HG03064 (cell line): ENCODE measurements at regions not wholly inside any gene's neighbourhood (a gene's known extent, or its start where the extent isn't known, plus 50 kb on each side); places are given as distances from the start of the nearest gene placed in this dataset.
"Not testable (repeated sequence)": the region's sequence is repeated elsewhere in the genome, so short reads cannot be mapped to it uniquely, and the experiment has no call there.

Experiments
- ATAC-seq: cut with Tn5 transposase; IDR thresholded peaks from one replicate; pipeline ENCODE4 v1.9.1; 2021; ENCODE audit warnings: low read depth; ENCODE audit not compliant: unreplicated experiment

DNA sequence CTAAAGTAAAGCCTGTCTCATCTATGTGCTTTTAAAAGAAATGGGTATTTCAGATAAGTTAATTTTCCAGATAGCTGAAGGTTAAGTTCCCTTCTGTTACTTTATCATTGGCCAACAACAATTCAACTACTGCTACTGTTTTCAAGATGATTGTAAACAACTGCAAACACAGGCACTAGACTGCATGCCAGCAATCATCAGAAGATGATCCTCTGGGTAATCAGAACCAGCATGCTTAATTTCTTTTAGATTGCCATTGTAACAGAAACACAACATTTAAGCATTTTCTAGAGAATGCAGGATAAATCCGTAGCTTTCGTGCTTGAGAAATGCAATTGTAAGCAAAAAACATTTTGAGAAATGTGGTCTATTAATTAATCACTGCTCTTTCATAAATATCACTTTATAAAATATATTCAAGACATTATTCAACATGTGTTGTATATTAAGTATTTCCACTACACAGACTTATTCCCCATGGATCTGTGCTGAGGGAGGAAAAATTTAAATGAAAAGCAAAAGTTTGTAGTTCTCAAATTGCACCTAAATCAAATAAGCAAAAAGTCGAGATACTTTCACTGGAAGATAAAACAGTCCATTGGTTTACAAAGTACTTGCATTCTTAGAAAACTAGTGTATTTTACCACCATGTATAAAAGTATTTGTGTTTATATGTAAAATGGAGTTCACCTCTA lies 133.7 kb downstream of the ATL2 start:
- ATAC-seq: no peak

DNA sequence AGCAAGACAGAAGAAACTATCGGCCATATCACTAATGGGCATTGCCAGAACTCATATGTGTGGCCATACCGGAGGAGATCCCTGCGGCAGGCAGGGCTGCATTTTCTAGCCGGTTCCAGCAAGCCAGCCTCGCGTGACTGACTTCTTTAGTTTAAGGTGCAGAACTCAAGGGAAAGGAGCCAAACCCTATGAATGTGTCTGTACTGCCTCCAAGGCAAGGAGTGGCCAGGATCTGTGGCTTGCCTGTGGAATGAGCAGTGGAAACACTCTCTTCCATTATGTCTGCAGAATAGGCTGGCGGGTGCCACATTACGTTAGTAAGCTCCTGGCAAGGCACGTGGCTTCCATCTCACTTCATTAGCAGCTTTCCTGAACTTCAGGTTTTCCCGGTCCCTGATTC lies 137.6 kb downstream of the ATL2 start:
- ATAC-seq: no peak

DNA sequence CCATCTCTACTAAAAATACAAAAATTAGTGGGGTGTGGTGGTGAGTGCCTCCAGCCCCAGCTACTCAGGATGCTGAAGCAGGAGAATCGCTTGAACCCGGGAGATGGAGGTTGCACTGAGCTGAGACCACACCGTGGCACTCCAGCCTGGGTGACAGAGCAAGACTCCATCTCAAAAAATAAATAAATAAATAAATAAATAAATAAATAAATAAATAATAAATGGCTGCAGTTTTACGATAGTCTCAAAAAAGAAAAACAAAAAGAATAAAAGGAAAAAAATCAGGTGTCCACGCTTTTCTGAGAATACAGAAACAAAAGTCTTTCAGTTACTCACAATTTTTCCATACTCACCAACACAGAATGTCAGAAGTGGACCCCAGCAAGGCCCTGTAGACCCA lies 138.4 kb downstream of the ATL2 start:
- not testable (repeated sequence) for ATAC-seq

- no peak for ATAC-seq
Observed at GRCh38 chr2:38237311-38237710, 139.8 kb downstream of the ATL2 start.

GRCh38 chr2:38233231-38233983 lies 143.7 kb downstream of the ATL2 start:
- ATAC-seq: no peak

- ATAC-seq: no peak
Observed at GRCh38 chr2:38232454-38232853, 144.6 kb downstream of the ATL2 start.

- no peak for ATAC-seq
Observed at GRCh38 chr2:38230756-38231155, 146.3 kb downstream of the ATL2 start.

DNA sequence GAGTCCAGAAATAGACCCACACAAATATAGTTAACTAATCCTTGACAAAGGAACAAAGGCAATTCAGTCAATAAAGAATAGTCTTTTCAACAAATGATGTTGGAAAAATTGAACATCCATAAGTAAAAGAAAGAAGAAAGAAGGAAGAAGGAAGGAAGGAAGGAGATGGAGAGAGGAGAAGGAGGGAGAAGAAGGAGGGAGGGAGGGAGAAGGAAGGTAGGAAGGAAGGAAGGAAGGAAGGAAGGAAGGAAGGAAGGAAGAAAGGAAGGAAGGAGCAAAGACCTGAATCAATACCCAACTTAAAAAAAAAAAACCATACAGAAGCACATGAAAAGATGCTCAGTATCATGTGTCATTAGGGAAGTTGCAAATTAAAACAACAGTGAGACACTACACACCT lies 148.3 kb downstream of the ATL2 start:
- ATAC-seq: no peak

DNA sequence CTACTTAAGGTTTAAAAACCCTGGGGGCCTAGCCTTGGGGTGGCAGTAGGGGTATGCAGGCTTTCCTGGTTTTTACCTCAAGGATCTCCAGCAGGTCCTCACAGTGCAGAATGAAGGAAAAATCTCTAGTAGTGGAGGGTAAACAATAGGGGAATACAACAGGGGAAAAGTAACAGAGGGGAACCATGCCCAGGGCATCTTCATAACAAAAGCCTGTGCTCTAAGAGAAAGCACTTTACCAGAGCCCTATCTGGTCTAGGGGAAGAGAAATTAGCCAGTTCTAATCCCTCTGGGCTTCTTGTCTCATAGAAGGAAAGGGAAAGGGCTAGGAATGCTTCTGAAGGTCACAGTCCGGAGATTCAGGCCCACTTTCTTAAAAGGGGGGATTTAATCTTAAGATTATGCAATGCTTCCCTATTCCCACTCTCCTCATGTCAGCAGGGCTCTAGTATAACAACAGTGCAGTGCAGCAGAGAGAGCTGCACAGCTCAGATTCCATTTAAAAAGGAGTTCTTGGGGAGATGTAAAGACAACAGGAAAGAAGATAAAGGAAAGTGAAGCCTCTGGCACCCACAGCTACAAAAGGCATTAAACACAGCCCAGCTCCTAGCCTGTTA lies 149.0 kb upstream of the CYP1B1 start:
- no peak for ATAC-seq

GRCh38 chr2:38224181-38224580 lies 148.2 kb upstream of the CYP1B1 start:
- no peak for ATAC-seq

DNA sequence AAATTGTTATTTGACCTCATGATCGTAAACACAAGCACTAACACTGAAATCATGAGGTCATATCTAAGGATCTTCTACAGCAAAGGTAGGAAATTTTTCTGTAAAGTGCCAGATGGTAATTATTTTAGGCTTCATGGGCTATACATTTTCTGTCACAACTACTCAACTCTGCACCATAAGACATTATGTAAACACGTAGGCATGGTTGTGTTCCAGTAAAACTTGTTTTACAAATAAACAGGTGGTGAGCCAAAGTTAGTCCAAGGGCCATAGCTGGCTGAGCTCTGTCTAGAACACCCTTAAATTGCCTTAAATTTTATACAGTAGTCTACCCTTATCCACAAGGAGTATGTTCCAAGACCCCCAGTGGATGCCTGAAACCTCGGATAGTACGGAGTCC lies 147.3 kb upstream of the CYP1B1 start:
- ATAC-seq: no peak

DNA sequence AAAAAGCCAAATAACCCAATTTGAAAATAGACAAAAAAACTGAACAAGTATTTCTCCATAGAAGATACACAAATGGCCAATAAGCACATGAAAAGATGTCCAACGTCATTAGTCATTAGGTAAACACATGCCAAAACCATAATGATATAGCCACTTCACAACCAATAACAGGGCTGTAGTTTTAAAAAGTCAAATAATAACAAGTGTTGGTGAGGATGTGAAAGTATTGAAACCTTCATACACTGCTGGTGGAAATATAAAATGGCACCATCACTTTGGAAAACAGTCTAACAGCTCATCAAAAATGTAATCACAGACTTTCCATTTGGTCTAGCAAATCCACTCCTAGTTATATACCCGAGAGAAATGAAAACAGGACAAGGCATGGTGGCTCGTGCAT lies 144.2 kb upstream of the CYP1B1 start:
- no peak for ATAC-seq

GRCh38 chr2:38218995-38219394 lies 143.0 kb upstream of the CYP1B1 start:
- ATAC-seq: no peak

- ATAC-seq: no peak
Observed at GRCh38 chr2:38218591-38218991, 142.6 kb upstream of the CYP1B1 start.

- ATAC-seq: no peak
Observed at GRCh38 chr2:38217401-38218188, 141.6 kb upstream of the CYP1B1 start.

GRCh38 chr2:38216886-38217285 lies 140.9 kb upstream of the CYP1B1 start:
- ATAC-seq: no peak

- no peak for ATAC-seq
Observed at GRCh38 chr2:38215993-38216392, 140.0 kb upstream of the CYP1B1 start.

DNA sequence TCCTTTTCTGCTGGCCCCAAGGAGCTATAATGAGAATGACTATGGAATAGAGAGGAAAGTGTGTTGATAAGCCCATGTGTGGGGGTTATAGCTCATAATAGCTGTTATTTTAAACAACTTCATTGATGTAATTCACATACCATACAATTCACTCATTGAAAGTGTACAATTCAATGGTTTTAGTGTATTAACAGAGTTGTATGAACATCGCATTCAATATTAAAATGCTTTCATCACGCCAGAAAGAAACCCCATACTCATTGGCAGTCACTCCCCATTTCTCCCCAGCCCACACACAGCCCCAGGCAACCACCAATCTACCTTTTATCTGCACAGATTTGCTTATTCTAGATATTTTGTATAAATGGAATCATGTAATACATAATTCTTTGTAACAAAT lies 139.6 kb upstream of the CYP1B1 start:
- ATAC-seq: no peak

GRCh38 chr2:38214209-38214717 lies 138.3 kb upstream of the CYP1B1 start:
- ATAC-seq: no peak

- no peak for ATAC-seq
Observed at GRCh38 chr2:38213619-38214167, 137.7 kb upstream of the CYP1B1 start.

DNA sequence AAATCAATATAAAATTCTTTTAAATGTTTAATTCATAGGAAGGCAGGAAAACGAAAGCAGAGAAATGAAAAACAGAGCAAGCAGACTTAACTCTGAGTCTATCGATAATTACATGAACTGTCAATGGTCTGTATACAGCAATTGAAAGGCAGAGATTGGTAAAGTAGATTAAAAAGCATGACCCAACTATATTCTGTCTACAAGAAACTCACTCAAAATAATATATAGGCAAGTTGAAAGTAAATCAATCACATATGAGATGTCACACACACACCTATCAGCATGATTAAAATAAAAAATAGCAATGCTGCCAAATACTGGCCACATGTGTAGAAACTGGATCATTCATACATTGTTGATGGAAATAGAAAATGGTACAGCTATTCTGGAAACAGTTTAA lies 136.4 kb upstream of the CYP1B1 start:
- no peak for ATAC-seq
